Skeletal muscle cell (primary cell): ENCODE measurements at regions not wholly inside any gene's neighbourhood (a gene's known extent, or its start where the extent isn't known, plus 50 kb on each side); places are given as distances from the start of the nearest gene placed in this dataset.
"Not testable (repeated sequence)": the region's sequence is repeated elsewhere in the genome, so short reads cannot be mapped to it uniquely, and the experiment has no call there.

Experiments used
- DNase-seq: peaks from one replicate; pipeline ENCODE4 v3.0.0-alpha.2; 2010; ENCODE audit warnings: low read depth
- H3K4me3 ChIP-seq: 2 replicates; pipeline ENCODE4 v1.5.1; 2011; ENCODE audit warnings: low read depth, mild to moderate bottlenecking, control low read depth, low read length, moderate library complexity

- no peak for DNase-seq
- no peak overlapping the region for H3K4me3 ChIP-seq
Observed at GRCh38 chr3:13229273-13229949, 156.2 kb upstream of the IQSEC1 start.

- no peak for DNase-seq
- no peak overlapping the region for H3K4me3 ChIP-seq
Observed at GRCh38 chr3:13228584-13228983, 155.4 kb upstream of the IQSEC1 start.

GRCh38 chr3:13228169-13228568, 154.9 kb upstream of the IQSEC1 start:
- DNase-seq, H3K4me3 ChIP-seq: not testable (repeated sequence)

- no peak overlapping the region for H3K4me3 ChIP-seq
- no peak for DNase-seq
Observed at GRCh38 chr3:13227315-13228165, 154.3 kb upstream of the IQSEC1 start.

GRCh38 chr3:13224967-13225366, 151.7 kb upstream of the IQSEC1 start:
- no peak overlapping the region for H3K4me3 ChIP-seq
- no peak for DNase-seq

- DNase-seq, result no peak
- no peak overlapping the region for H3K4me3 ChIP-seq
Observed at GRCh38 chr3:13223574-13224237, 150.5 kb upstream of the IQSEC1 start.

- no peak for DNase-seq
- no peak overlapping the region for H3K4me3 ChIP-seq
Observed at GRCh38 chr3:13222891-13223573, 149.8 kb upstream of the IQSEC1 start.

GRCh38 chr3:13222131-13222530, 148.9 kb upstream of the IQSEC1 start:
- DNase-seq, result no peak
- H3K4me3 ChIP-seq, result no peak overlapping the region

GRCh38 chr3:13221491-13222061, 148.3 kb upstream of the IQSEC1 start:
- no peak for DNase-seq
- H3K4me3 ChIP-seq, result no peak overlapping the region

- no peak overlapping the region for H3K4me3 ChIP-seq
- DNase-seq, result no peak
Observed at GRCh38 chr3:13220991-13221390, 147.8 kb upstream of the IQSEC1 start.

- H3K4me3 ChIP-seq, result no peak overlapping the region
- DNase-seq, result no peak
Observed at GRCh38 chr3:13219902-13220296, 146.7 kb upstream of the IQSEC1 start.

GRCh38 chr3:13219077-13219901, 146.1 kb upstream of the IQSEC1 start:
- DNase-seq, result no peak
- no peak overlapping the region for H3K4me3 ChIP-seq

- no peak for DNase-seq
- H3K4me3 ChIP-seq, result no peak overlapping the region
Observed at GRCh38 chr3:13218541-13218908, 145.3 kb upstream of the IQSEC1 start.

GRCh38 chr3:13217736-13218540, 144.7 kb upstream of the IQSEC1 start:
- no peak for DNase-seq
- H3K4me3 ChIP-seq, result no peak overlapping the region

- DNase-seq, result no peak
- H3K4me3 ChIP-seq, result no peak overlapping the region
Observed at GRCh38 chr3:13217253-13217652, 144.0 kb upstream of the IQSEC1 start.

GRCh38 chr3:13215940-13216546, 142.8 kb upstream of the IQSEC1 start:
- H3K4me3 ChIP-seq, result no peak overlapping the region
- DNase-seq, result peak; percentile 4

GRCh38 chr3:13214847-13215472, 141.7 kb upstream of the IQSEC1 start:
- no peak overlapping the region for H3K4me3 ChIP-seq
- no peak for DNase-seq
